Medulla oblongata (tissue), 1 donor: ENCODE measurements at regions not wholly inside any gene's neighbourhood (a gene's known extent, or its start where the extent isn't known, plus 50 kb on each side); places are given as distances from the start of the nearest gene placed in this dataset.
A peak's percentile ranks its signal among the peaks of the same experiment; 100 is the strongest.
"Not testable (repeated sequence)": the region's sequence is repeated elsewhere in the genome, so short reads cannot be mapped to it uniquely, and the experiment has no call there.

ENCODE experiments used
- DNase-seq: peaks from one replicate; pipeline ENCODE4 v3.0.0-alpha.2; 2015; ENCODE audit errors: extremely low spot score

GRCh38 chr14:28820677-28821076 is 54.1 kb downstream of the FOXG1 start:
- DNase-seq = no peak

GRCh38 chr14:28821993-28822392 is 55.4 kb downstream of the FOXG1 start:
- DNase-seq = no peak

- DNase-seq = no peak
Observed at GRCh38 chr14:28823245-28823644, 56.7 kb downstream of the FOXG1 start.

- no peak for DNase-seq
Observed at GRCh38 chr14:28830115-28830534, 63.5 kb downstream of the FOXG1 start.

GRCh38 chr14:28831126-28831525 is 64.5 kb downstream of the FOXG1 start:
- DNase-seq = no peak

GRCh38 chr14:28842569-28842968 is 76.0 kb downstream of the FOXG1 start:
- not testable (repeated sequence) for DNase-seq

GRCh38 chr14:28867571-28867970 is 101.0 kb downstream of the FOXG1 start:
- no peak for DNase-seq

GRCh38 chr14:28870033-28870564 is 103.5 kb downstream of the FOXG1 start:
- DNase-seq = no peak

GRCh38 chr14:28875934-28876571 is 109.5 kb downstream of the FOXG1 start:
- no peak for DNase-seq

GRCh38 chr14:28876572-28876945 is 110.0 kb downstream of the FOXG1 start:
- DNase-seq = no peak

- no peak for DNase-seq
Observed at GRCh38 chr14:28877923-28878322, 111.3 kb downstream of the FOXG1 start.

- peak; percentile 2 for DNase-seq
Observed at GRCh38 chr14:28879573-28879996, 113.0 kb downstream of the FOXG1 start.

- DNase-seq = no peak
Observed at GRCh38 chr14:28886940-28887339, 120.4 kb downstream of the FOXG1 start.

- no peak for DNase-seq
Observed at GRCh38 chr14:28895389-28895788, 128.8 kb downstream of the FOXG1 start.

- no peak for DNase-seq
Observed at GRCh38 chr14:28896337-28896736, 129.8 kb downstream of the FOXG1 start.

- no peak for DNase-seq
Observed at GRCh38 chr14:28901631-28902030, 135.0 kb downstream of the FOXG1 start.

- no peak for DNase-seq
Observed at GRCh38 chr14:28902930-28903329, 136.3 kb downstream of the FOXG1 start.

GRCh38 chr14:28911521-28911920 is 144.9 kb downstream of the FOXG1 start:
- no peak for DNase-seq

- DNase-seq = no peak
Observed at GRCh38 chr14:28913056-28913455, 146.5 kb downstream of the FOXG1 start.

- no peak for DNase-seq
Observed at GRCh38 chr14:28926122-28926521, 159.5 kb downstream of the FOXG1 start.

- DNase-seq = no peak
Observed at GRCh38 chr14:28931999-28932398, 165.4 kb downstream of the FOXG1 start.

GRCh38 chr14:28936601-28937000 is 170.0 kb downstream of the FOXG1 start:
- no peak for DNase-seq

GRCh38 chr14:28941758-28942157 is 175.2 kb downstream of the FOXG1 start:
- DNase-seq = no peak

- no peak for DNase-seq
Observed at GRCh38 chr14:28944605-28945004, 178.0 kb downstream of the FOXG1 start.
